ENCODE measurements at regions not wholly inside any gene's neighbourhood (a gene's known extent, or its start where the extent isn't known, plus 50 kb on each side); places are given as distances from the start of the nearest gene placed in this dataset.

DNA sequence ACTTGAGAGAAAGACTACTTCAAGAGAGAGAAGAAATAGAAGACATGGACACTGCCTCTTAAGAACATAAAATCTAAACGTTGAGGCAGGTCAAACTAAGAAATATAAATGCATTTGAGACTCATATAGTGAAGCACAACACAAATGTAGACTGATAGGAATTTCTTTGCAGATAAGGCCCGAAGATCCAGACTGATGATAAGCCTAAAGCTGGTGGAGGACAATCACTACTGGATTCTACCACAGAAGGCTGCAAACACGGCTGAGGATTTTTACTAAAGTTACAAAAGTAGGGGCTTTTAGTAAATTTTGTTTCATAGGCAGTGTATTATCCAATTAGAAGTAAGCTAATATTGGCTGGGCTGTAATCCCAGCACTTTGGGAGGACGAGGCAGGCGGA lies 278.3 kb downstream of the RAP2B start:
- no peaks in the 10 kb centered on the region for H3K9me3 Mint-ChIP-seq
- H3K36me3 Mint-ChIP-seq = no peaks in the 10 kb centered on the region
- no peak for DNase-seq
- no peaks in the 10 kb centered on the region for H3K27me3 Mint-ChIP-seq
- no peak overlapping the region for H3K4me3 Mint-ChIP-seq
- CTCF ChIA-PET = no interaction called here
- peaks cover 14% of the 10 kb centered on the region for H3K4me1 Mint-ChIP-seq
- no peak overlapping the region for H3K27ac Mint-ChIP-seq

GRCh38 chr3:153442386-153442785 lies 280.4 kb downstream of the RAP2B start:
- Mint-ChIP-seq H3K36me3 (no peaks in the 10 kb centered on the region), H3K4me3 (no peak overlapping the region), H3K9me3 (no peaks in the 10 kb centered on the region), H3K27me3 (no peaks in the 10 kb centered on the region), H3K4me1 (peaks cover 14% of the 10 kb centered on the region), H3K27ac (no peak overlapping the region)
- no peak for DNase-seq
- CTCF ChIA-PET = interaction anchor here (0.6 kb wide), 1 partner anchor 38 kb away, joined by 3 read pairs; no protein-coding TSS in a partner anchor

GRCh38 chr3:153442799-153443487 lies 280.9 kb downstream of the RAP2B start:
- Mint-ChIP-seq H3K4me3 (no peak overlapping the region), H3K36me3 (no peaks in the 10 kb centered on the region), H3K27ac (peak overlapping the region; percentile 15), H3K27me3 (no peaks in the 10 kb centered on the region), H3K9me3 (no peaks in the 10 kb centered on the region), H3K4me1 (peaks cover 14% of the 10 kb centered on the region)
- DNase-seq = no peak
- CTCF ChIA-PET = no interaction called here

DNA sequence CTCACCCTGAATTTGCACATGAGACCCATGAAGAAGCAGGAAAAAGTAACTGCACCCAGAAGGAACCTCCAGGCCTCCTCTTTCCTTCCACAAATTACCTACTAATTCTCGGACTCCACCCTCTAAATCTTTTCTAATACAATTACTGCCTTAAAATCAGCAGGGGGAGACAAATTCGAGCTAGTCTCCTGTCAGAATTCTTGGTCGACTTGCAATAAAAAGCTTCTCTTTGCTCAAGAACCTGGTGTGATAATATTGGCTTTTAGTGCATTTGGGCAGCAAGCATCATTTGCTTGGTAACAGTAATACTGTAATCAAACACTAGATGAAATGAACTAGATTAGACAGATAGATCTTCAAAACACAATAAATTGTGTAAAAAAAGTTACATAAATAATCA lies 281.9 kb downstream of the RAP2B start:
- Mint-ChIP-seq H3K27me3 (no peaks in the 10 kb centered on the region), H3K4me3 (no peak overlapping the region), H3K9me3 (no peaks in the 10 kb centered on the region), H3K4me1 (peaks cover 14% of the 10 kb centered on the region), H3K36me3 (no peaks in the 10 kb centered on the region), H3K27ac (no peak overlapping the region)
- no peak for DNase-seq
- CTCF ChIA-PET = interaction anchor here (0.6 kb wide), 1 partner anchor 150 kb away, joined by 3 read pairs; no protein-coding TSS in a partner anchor

DNA sequence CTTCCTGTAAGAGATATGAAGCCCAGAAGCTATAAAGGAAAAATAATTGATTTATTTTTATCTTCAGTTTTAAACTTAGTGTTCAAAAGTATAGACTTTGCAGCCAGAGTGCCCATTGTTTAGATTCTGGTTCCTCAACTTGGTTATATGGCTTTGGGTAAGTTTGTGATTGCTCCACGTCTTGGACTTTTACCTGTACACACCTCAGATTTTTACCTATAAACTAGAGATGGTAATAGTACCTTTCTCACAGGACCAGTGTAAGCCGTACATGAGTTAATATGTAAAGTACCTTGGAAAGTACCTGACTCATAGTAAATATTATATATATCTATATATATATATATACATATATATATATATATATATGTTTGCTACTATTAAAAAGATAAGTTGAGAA lies 283.8 kb downstream of the RAP2B start:
- no peaks in the 10 kb centered on the region for H3K9me3 Mint-ChIP-seq
- H3K4me1 Mint-ChIP-seq = peaks cover 14% of the 10 kb centered on the region
- H3K27ac Mint-ChIP-seq = no peak overlapping the region
- no peaks in the 10 kb centered on the region for H3K36me3 Mint-ChIP-seq
- H3K4me3 Mint-ChIP-seq = no peak overlapping the region
- DNase-seq = no peak
- H3K27me3 Mint-ChIP-seq = no peaks in the 10 kb centered on the region
- CTCF ChIA-PET = no interaction called here

DNA sequence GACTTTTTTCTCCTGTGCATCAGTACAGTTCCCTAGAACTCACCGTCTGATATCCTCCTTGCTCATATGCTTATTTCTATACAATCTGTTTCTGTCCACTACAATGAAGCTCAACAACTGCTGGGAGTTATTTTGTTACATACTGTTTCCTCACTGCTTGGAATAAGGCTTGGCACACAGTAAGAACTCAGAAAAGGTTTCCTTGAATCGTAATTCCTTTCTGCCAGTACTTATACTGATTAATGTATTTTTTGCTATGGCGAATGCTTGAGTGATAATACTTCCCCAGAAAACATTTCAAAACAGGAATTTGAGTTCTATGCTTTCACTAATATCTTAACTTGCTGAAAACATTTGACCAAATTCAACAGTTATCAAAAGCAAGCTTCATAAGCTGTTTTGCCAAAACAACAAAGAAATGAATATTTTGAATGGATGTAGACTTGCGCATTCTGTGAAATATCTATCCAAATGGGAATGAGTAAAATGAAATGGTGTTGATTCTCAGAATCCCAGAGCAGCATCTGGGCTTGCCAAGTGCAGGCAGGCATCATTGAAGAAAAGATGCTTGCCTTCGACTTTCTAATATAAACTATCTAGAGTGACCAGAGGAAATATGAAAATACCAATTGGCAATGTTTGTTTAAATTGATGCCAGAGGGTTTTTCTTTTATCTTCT lies 286.3 kb downstream of the RAP2B start:
- peaks cover 5% of the 10 kb centered on the region for H3K4me1 Mint-ChIP-seq
- no peaks in the 10 kb centered on the region for H3K9me3 Mint-ChIP-seq
- H3K36me3 Mint-ChIP-seq = no peaks in the 10 kb centered on the region
- no peak overlapping the region for H3K4me3 Mint-ChIP-seq
- H3K27me3 Mint-ChIP-seq = no peaks in the 10 kb centered on the region
- no peak for DNase-seq
- CTCF ChIA-PET = no interaction called here
- H3K27ac Mint-ChIP-seq = no peak overlapping the region

- DNase-seq = no peak
- H3K27ac Mint-ChIP-seq = no peak overlapping the region
- H3K4me3 Mint-ChIP-seq = no peak overlapping the region
- no peaks in the 10 kb centered on the region for H3K9me3 Mint-ChIP-seq
- H3K27me3 Mint-ChIP-seq = no peaks in the 10 kb centered on the region
- CTCF ChIA-PET = no interaction called here
- H3K36me3 Mint-ChIP-seq = no peaks in the 10 kb centered on the region
- peaks cover 8% of the 10 kb centered on the region for H3K4me1 Mint-ChIP-seq
Measured at GRCh38 chr3:153456833-153457545, 295.0 kb downstream of the RAP2B start.

DNA sequence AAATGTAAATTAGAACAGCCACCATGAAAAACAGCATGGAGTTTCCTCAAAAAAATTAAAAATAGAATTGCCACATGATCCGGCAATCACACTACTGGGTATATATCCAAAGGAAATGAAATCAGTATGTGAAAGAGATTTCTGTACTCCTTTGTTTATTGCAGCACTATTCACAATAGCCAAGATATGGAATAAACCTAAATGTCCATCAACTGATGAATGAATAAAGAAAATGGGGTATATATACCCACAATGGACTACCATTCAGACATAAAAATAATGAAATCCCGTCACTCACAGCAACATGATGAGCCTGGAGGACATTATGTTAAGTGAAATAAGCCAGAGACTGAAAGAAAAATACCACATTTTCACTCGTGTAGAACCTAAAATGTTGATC lies 296.9 kb downstream of the RAP2B start:
- Mint-ChIP-seq H3K27me3 (no peaks in the 10 kb centered on the region), H3K4me1 (peaks cover 19% of the 10 kb centered on the region), H3K9me3 (no peaks in the 10 kb centered on the region), H3K27ac (no peak overlapping the region), H3K4me3 (no peak overlapping the region), H3K36me3 (no peaks in the 10 kb centered on the region)
- DNase-seq = no peak
- CTCF ChIA-PET = no interaction called here

GRCh38 chr3:153462545-153462944 lies 300.5 kb downstream of the RAP2B start:
- Mint-ChIP-seq H3K27ac (peak overlapping the region; percentile 1), H3K4me1 (peaks cover 24% of the 10 kb centered on the region), H3K4me3 (no peak overlapping the region), H3K27me3 (no peaks in the 10 kb centered on the region), H3K36me3 (no peaks in the 10 kb centered on the region), H3K9me3 (no peaks in the 10 kb centered on the region)
- CTCF ChIA-PET = no interaction called here
- DNase-seq = no peak

- Mint-ChIP-seq H3K27ac (no peak overlapping the region), H3K27me3 (no peaks in the 10 kb centered on the region), H3K4me1 (peaks cover 24% of the 10 kb centered on the region), H3K36me3 (no peaks in the 10 kb centered on the region), H3K9me3 (no peaks in the 10 kb centered on the region), H3K4me3 (no peak overlapping the region)
- no peak for DNase-seq
- CTCF ChIA-PET = no interaction called here
Measured at GRCh38 chr3:153463895-153464294, 301.9 kb downstream of the RAP2B start.

DNA sequence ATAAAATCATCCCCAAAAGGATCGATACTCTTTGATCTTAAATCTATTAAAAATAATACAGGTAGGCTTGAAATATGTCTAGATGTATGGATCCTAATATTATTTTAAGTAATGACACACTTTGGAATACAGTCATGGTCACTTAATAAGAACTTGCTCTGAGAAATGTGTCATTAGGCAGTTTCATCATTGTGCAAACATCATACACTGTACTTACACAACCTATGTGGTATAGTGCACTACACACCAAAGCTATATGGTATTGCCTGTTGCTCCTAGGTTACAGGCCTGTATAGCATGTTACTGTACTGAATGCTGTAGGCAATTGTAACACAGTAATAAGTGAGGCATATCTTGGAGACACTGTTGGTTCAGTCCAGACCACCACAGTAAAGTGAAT lies 307.1 kb downstream of the RAP2B start:
- no peak overlapping the region for H3K27ac Mint-ChIP-seq
- peaks cover 3% of the 10 kb centered on the region for H3K4me1 Mint-ChIP-seq
- no peak overlapping the region for H3K4me3 Mint-ChIP-seq
- no peak for DNase-seq
- CTCF ChIA-PET = no interaction called here
- H3K36me3 Mint-ChIP-seq = no peaks in the 10 kb centered on the region
- no peaks in the 10 kb centered on the region for H3K27me3 Mint-ChIP-seq
- H3K9me3 Mint-ChIP-seq = no peaks in the 10 kb centered on the region

DNA sequence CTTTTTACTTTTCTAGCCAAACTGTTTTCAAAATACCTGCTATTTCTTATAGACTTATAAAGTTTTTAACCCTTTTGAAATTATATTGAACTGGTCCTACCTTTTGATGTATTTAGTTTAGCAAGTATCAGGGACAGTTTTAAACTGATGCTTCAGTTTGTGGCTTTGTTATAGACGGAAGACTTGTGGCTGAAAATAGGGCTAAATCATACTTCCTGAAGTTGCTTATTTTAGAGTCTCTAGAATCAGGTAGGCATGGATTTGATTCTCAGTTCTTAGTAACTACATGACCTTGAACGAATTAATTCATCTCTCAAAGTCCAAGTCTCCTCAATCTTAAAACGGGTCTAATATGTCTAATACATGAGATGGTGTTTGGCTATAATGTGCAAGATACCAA lies 322.8 kb downstream of the RAP2B start:
- peak overlapping the region; percentile 77 for H3K27ac Mint-ChIP-seq
- no peaks in the 10 kb centered on the region for H3K9me3 Mint-ChIP-seq
- peaks cover 18% of the 10 kb centered on the region for H3K4me1 Mint-ChIP-seq
- DNase-seq = no peak
- H3K36me3 Mint-ChIP-seq = no peaks in the 10 kb centered on the region
- CTCF ChIA-PET = no interaction called here
- H3K4me3 Mint-ChIP-seq = no peak overlapping the region
- H3K27me3 Mint-ChIP-seq = no peaks in the 10 kb centered on the region

- H3K27me3 Mint-ChIP-seq = peaks cover 3% of the 10 kb centered on the region
- CTCF ChIA-PET = no interaction called here
- no peak for DNase-seq
- H3K27ac Mint-ChIP-seq = no peak overlapping the region
- H3K4me1 Mint-ChIP-seq = no peaks in the 10 kb centered on the region
- H3K36me3 Mint-ChIP-seq = no peaks in the 10 kb centered on the region
- H3K9me3 Mint-ChIP-seq = no peaks in the 10 kb centered on the region
- no peak overlapping the region for H3K4me3 Mint-ChIP-seq
Measured at GRCh38 chr3:153495422-153495821, 333.4 kb downstream of the RAP2B start.

DNA sequence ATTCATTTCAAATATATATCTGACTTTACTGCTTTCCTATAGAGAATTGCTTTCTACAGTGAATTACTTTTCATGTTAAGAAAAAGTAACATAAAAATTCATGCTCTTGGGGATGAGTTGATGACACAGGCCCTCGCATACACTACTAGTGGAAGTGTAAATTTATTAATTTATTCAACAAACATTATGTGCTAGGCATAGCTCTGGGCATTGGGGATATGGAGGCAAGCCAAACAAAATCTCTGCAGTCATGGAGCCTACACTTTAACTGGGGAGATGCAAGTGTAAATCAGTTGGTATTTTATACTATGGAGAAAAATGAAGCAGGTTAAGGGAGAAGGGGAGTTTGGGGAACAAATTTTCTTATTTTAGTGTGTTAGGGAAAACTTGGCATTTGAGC lies 340.7 kb downstream of the RAP2B start:
- no peak overlapping the region for H3K4me3 Mint-ChIP-seq
- no peaks in the 10 kb centered on the region for H3K9me3 Mint-ChIP-seq
- H3K27ac Mint-ChIP-seq = no peak overlapping the region
- no peaks in the 10 kb centered on the region for H3K4me1 Mint-ChIP-seq
- no peak for DNase-seq
- CTCF ChIA-PET = no interaction called here
- no peaks in the 10 kb centered on the region for H3K36me3 Mint-ChIP-seq
- H3K27me3 Mint-ChIP-seq = no peaks in the 10 kb centered on the region

DNA sequence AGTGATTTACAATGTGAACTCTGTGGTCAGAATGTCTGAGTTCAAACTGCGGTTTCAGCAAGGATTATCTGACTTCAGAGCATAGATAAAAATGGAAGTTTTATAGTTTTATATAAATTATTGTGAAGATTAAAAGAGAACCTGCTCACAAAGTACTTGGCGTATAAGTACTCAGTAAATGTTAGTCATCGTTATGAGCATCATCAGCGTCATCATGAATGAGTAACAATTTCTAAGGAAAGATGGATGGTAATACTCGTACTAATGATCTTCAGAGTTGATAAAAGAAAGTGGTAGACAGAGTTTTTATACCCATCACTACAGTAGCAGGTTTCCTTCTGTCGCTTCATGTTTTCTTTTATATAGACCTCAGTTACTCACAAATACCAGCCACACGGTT lies 341.8 kb downstream of the RAP2B start:
- Mint-ChIP-seq H3K4me3 (no peak overlapping the region), H3K27ac (no peak overlapping the region), H3K9me3 (no peaks in the 10 kb centered on the region), H3K36me3 (no peaks in the 10 kb centered on the region), H3K4me1 (no peaks in the 10 kb centered on the region), H3K27me3 (no peaks in the 10 kb centered on the region)
- no peak for DNase-seq
- CTCF ChIA-PET = no interaction called here

Measured in activated naive CD4-positive, alpha-beta T cell treated with anti-CD3 and anti-CD28 coated beads, Interleukin-2, amount 10 ng/mL, durations not matched to agents 7 days and 5 days (primary cell).